ENCODE measurements at regions not wholly inside any gene's neighbourhood (a gene's known extent, or its start where the extent isn't known, plus 50 kb on each side); places are given as distances from the start of the nearest gene placed in this dataset.

GRCh38 chr22:25483931-25484330 lies 80.5 kb upstream of the GRK3 start:
- peaks cover 19% of the 10 kb centered on the region for H3K36me3 ChIP-seq
- peaks cover 0 to 21% of the 10 kb centered on the region in 2 donors for H3K4me1 ChIP-seq
- H3K9me3 ChIP-seq, result no peaks in the 10 kb centered on the region
- TF ChIP-seq CTCF (IDR thresholded peaks at IDR 0.05), result no peak
- H3K27ac ChIP-seq, result no peak overlapping the region
- DNase-seq (ENCODE audit: low spot score), result no peak
- H3K27me3 ChIP-seq, result no peaks in the 10 kb centered on the region
- H3K4me3 ChIP-seq, result no peak overlapping the region

GRCh38 chr22:25484521-25485315 lies 79.8 kb upstream of the GRK3 start:
- no peak for DNase-seq (ENCODE audit: low spot score)

GRCh38 chr22:25485626-25486545 lies 78.6 kb upstream of the GRK3 start:
- no peak for TF ChIP-seq CTCF (IDR thresholded peaks at IDR 0.05)
- DNase-seq (ENCODE audit: low spot score), result no peak
- Histone ChIP-seq H3K27ac (no peak overlapping the region), H3K9me3 (no peaks in the 10 kb centered on the region), H3K4me1 (peaks cover 0 to 21% of the 10 kb centered on the region in 2 donors), H3K4me3 (no peak overlapping the region), H3K36me3 (peaks cover 19% of the 10 kb centered on the region), H3K27me3 (no peaks in the 10 kb centered on the region)

More at GRCh38 chr22:25484521-25485315, 79.8 kb upstream of the GRK3 start:
- Histone ChIP-seq H3K4me3 (no peak overlapping the region), H3K9me3 (no peaks in the 10 kb centered on the region), H3K36me3 (peaks cover 19% of the 10 kb centered on the region), H3K27ac (no peak overlapping the region), H3K27me3 (no peaks in the 10 kb centered on the region), H3K4me1 (peaks cover 0 to 21% of the 10 kb centered on the region in 2 donors)
- TF ChIP-seq CTCF (IDR thresholded peaks at IDR 0.05), result no peak

GRCh38 chr22:25487508-25487907 lies 77.0 kb upstream of the GRK3 start:
- H3K27ac ChIP-seq, result no peak overlapping the region
- H3K27me3 ChIP-seq, result no peaks in the 10 kb centered on the region
- H3K36me3 ChIP-seq, result peaks cover 14% of the 10 kb centered on the region
- H3K9me3 ChIP-seq, result no peaks in the 10 kb centered on the region
- H3K4me3 ChIP-seq, result no peak overlapping the region
- no peak for DNase-seq (ENCODE audit: low spot score)
- peaks cover 0 to 21% of the 10 kb centered on the region in 2 donors for H3K4me1 ChIP-seq
- no peak for TF ChIP-seq CTCF (IDR thresholded peaks at IDR 0.05)

GRCh38 chr22:25488244-25489020 lies 76.0 kb upstream of the GRK3 start:
- peaks cover 14% of the 10 kb centered on the region for H3K36me3 ChIP-seq
- TF ChIP-seq CTCF (IDR thresholded peaks at IDR 0.05), result no peak
- H3K4me1 ChIP-seq, result peaks cover 0 to 12% of the 10 kb centered on the region in 2 donors
- no peaks in the 10 kb centered on the region for H3K9me3 ChIP-seq
- H3K4me3 ChIP-seq, result no peak overlapping the region
- H3K27me3 ChIP-seq, result no peaks in the 10 kb centered on the region
- H3K27ac ChIP-seq, result no peak overlapping the region
- no peak for DNase-seq (ENCODE audit: low spot score)

Measured in right atrium auricular region (tissue), 2 donors.